ENCODE measurements at regions not wholly inside any gene's neighbourhood (a gene's known extent, or its start where the extent isn't known, plus 50 kb on each side); places are given as distances from the start of the nearest gene placed in this dataset.

DNA sequence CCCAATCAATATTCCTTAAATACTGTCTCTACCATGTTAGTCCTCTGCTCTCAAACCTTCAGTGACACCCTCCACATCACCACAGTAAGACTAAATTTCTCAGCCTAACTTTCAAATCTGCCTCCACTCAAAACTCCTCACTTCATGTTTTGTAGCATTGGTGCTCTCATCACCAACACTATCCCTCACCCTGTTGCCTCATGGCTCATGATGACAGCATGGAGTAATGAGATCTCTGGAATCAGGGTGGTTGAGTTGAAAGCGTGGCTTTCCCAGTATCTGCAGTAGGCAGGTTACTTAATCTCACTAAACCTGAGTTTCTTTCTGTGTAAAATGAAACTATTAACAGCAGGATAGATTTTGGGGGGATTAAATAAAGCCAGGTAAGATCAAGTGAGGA lies 621.4 kb downstream of the NYAP2 start:
- TF ChIP-seq, protein P1, sequence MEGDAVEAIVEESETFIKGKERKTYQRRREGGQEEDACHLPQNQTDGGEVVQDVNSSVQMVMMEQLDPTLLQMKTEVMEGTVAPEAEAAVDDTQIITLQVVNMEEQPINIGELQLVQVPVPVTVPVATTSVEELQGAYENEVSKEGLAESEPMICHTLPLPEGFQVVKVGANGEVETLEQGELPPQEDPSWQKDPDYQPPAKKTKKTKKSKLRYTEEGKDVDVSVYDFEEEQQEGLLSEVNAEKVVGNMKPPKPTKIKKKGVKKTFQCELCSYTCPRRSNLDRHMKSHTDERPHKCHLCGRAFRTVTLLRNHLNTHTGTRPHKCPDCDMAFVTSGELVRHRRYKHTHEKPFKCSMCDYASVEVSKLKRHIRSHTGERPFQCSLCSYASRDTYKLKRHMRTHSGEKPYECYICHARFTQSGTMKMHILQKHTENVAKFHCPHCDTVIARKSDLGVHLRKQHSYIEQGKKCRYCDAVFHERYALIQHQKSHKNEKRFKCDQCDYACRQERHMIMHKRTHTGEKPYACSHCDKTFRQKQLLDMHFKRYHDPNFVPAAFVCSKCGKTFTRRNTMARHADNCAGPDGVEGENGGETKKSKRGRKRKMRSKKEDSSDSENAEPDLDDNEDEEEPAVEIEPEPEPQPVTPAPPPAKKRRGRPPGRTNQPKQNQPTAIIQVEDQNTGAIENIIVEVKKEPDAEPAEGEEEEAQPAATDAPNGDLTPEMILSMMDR (IDR thresholded peaks at IDR 0.05): no peak
- TF ChIP-seq POLR2A (IDR thresholded peaks at IDR 0.05): no peak
